ENCODE measurements at regions not wholly inside any gene's neighbourhood (a gene's known extent, or its start where the extent isn't known, plus 50 kb on each side); places are given as distances from the start of the nearest gene placed in this dataset.

GRCh38 chr1:60145771-60146170, 72.2 kb upstream of the C1orf87 start:
- DNase-seq, result no peak

GRCh38 chr1:60141743-60142142, 68.2 kb upstream of the C1orf87 start:
- DNase-seq, result no peak

GRCh38 chr1:60141276-60141675, 67.7 kb upstream of the C1orf87 start:
- DNase-seq, result no peak

GRCh38 chr1:60137406-60137805, 63.8 kb upstream of the C1orf87 start:
- DNase-seq, result no peak

- DNase-seq, result no peak
These were observed 62.8 kb upstream of the C1orf87 start for GRCh38 chr1:60136395-60136794.

GRCh38 chr1:60134716-60135115, 61.1 kb upstream of the C1orf87 start:
- DNase-seq, result no peak

GRCh38 chr1:60133848-60134247, 60.3 kb upstream of the C1orf87 start:
- no peak for DNase-seq

- DNase-seq, result no peak
These were observed 59.6 kb upstream of the C1orf87 start for GRCh38 chr1:60133000-60133673.

GRCh38 chr1:60132108-60132507, 58.5 kb upstream of the C1orf87 start:
- DNase-seq, result no peak

- no peak for DNase-seq
These were observed 57.1 kb upstream of the C1orf87 start for GRCh38 chr1:60130703-60131102.

GRCh38 chr1:60129911-60130310, 56.3 kb upstream of the C1orf87 start:
- DNase-seq, result no peak

GRCh38 chr1:60126723-60127122, 53.2 kb upstream of the C1orf87 start:
- DNase-seq, result no peak

All from activated CD4-positive, alpha-beta T cell treated with anti-CD3 and anti-CD28 coated beads, Interleukin-2, amount 50 U/mL, for 1 hour (primary cell).